ENCODE measurements at regions not wholly inside any gene's neighbourhood (a gene's known extent, or its start where the extent isn't known, plus 50 kb on each side); places are given as distances from the start of the nearest gene placed in this dataset.

DNA sequence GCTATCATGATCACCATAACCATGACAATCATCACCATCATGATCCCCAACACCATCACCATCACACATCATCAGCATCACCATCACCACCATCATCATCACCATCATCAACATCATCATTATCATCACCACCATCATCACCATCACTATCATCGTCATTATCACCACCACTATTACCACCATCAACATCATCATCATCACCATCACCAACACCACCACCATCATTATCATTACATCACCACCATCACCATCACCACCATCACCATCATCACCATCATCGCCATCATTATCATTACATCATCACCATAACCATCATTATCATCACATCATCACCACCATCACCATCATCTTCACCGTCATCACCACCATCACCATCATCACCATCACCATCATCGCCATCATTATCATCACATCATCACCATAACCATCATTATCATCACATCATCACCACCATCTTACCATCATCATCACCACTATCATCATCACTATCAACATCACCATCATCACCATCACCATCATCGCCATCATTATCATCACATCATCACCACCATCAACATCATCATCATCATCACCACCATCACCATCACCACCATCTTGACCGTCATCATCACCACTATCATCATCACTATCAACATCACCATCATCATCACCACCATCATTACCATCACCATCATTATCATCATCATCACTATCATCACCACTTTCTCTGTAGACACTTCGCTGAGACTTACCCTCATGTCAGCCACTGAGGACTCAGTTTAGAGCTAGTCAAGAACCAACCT lies 366.0 kb downstream of the C16orf95 start (continued):
- TF ChIP-seq, protein P1, sequence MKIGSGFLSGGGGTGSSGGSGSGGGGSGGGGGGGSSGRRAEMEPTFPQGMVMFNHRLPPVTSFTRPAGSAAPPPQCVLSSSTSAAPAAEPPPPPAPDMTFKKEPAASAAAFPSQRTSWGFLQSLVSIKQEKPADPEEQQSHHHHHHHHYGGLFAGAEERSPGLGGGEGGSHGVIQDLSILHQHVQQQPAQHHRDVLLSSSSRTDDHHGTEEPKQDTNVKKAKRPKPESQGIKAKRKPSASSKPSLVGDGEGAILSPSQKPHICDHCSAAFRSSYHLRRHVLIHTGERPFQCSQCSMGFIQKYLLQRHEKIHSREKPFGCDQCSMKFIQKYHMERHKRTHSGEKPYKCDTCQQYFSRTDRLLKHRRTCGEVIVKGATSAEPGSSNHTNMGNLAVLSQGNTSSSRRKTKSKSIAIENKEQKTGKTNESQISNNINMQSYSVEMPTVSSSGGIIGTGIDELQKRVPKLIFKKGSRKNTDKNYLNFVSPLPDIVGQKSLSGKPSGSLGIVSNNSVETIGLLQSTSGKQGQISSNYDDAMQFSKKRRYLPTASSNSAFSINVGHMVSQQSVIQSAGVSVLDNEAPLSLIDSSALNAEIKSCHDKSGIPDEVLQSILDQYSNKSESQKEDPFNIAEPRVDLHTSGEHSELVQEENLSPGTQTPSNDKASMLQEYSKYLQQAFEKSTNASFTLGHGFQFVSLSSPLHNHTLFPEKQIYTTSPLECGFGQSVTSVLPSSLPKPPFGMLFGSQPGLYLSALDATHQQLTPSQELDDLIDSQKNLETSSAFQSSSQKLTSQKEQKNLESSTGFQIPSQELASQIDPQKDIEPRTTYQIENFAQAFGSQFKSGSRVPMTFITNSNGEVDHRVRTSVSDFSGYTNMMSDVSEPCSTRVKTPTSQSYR (CRISPR knock-in tag; IDR thresholded peaks at IDR 0.05) = no peak
- TF ChIP-seq NFE2L1 (CRISPR knock-in tag; IDR thresholded peaks at IDR 0.05) = no peak
- TF ChIP-seq, protein P2, sequence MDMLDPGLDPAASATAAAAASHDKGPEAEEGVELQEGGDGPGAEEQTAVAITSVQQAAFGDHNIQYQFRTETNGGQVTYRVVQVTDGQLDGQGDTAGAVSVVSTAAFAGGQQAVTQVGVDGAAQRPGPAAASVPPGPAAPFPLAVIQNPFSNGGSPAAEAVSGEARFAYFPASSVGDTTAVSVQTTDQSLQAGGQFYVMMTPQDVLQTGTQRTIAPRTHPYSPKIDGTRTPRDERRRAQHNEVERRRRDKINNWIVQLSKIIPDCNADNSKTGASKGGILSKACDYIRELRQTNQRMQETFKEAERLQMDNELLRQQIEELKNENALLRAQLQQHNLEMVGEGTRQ (CRISPR knock-in tag; IDR thresholded peaks at IDR 0.05) = no peak
- TF ChIP-seq FOXP1 (CRISPR knock-in tag; IDR thresholded peaks at IDR 0.05; ENCODE audit: borderline replicate concordance) = no peak
- TF ChIP-seq TP53 (CRISPR knock-in tag; IDR thresholded peaks at IDR 0.05) = no peak
- no peak for TF ChIP-seq FOXK1 (CRISPR knock-in tag; IDR thresholded peaks at IDR 0.05)
- TF ChIP-seq EMX1 (CRISPR knock-in tag; IDR thresholded peaks at IDR 0.05) = no peak
- no peak for TF ChIP-seq SP1 (CRISPR knock-in tag; conservative IDR thresholded peaks at IDR 0.05)

DNA sequence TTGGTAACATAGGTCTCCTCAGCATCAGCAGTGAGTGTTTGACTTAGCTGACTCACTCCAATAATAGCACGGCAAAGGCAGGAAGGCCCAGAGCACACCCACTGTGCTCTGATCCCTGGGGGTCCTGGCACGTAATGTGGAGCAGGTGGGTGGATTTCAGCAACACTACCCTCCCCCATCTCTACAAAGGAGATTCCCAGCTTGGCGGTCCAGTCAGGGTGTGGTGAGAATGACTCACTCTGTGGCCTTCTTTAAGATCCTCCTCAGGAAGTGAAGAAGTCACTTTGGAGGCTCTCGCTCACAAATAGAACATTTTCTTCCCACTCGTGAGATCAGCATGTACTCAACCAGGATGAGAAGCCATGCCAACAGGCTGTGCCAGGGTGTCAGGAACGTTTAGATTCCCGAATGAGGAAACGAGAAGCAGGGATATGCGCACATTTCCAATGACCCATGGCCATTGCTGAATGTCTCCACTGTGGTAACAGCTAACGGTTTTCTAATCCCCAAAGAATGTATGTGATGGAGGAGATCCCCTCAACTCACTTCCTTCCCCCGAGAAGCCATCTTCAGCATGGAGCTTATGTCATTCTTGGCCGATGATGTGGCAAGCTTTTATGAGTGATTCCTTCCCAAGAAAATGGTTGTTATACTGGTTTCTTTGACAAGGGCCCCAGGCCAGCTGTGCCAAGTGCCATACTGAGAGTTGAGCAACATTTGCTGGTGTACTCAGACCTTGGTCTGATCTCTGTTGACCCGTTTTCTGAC lies 365.2 kb downstream of the C16orf95 start:
- POLR2A ChIA-PET = no interaction called here
- Mint-ChIP-seq H3K4me3 (no peak overlapping the region), H3K27ac (no peak overlapping the region), H3K4me1 (peaks cover 8% of the 10 kb centered on the region), H3K36me3 (peaks cover 4% of the 10 kb centered on the region; the same call in 1 of the 2 replicates), H3K27me3 (ENCODE audit: low read depth) (no peaks in the 10 kb centered on the region), H3K9me3 (no peaks in the 10 kb centered on the region; the same call in 1 of the 2 replicates)
- TF ChIP-seq ZNF138 (CRISPR knock-in tag; conservative IDR thresholded peaks at IDR 0.05) = no peak
- TF ChIP-seq, protein P1 (CRISPR knock-in tag; IDR thresholded peaks at IDR 0.05) = no peak
- no peak for TF ChIP-seq JAZF1 (CRISPR knock-in tag; IDR thresholded peaks at IDR 0.05)
- TF ChIP-seq CBFB (CRISPR knock-in tag; IDR thresholded peaks at IDR 0.05; ENCODE audit: low read depth) = no peak
- no peak for TF ChIP-seq ZNF232 (CRISPR knock-in tag; IDR thresholded peaks at IDR 0.05)
- TF ChIP-seq FOXK1 (CRISPR knock-in tag; IDR thresholded peaks at IDR 0.05) = no peak
- TF ChIP-seq, protein P3, sequence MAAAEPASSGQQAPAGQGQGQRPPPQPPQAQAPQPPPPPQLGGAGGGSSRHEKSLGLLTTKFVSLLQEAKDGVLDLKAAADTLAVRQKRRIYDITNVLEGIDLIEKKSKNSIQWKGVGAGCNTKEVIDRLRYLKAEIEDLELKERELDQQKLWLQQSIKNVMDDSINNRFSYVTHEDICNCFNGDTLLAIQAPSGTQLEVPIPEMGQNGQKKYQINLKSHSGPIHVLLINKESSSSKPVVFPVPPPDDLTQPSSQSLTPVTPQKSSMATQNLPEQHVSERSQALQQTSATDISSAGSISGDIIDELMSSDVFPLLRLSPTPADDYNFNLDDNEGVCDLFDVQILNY (CRISPR knock-in tag; IDR thresholded peaks at IDR 0.05) = no peak
- no peak for TF ChIP-seq HMGA2 (CRISPR knock-in tag; IDR thresholded peaks at IDR 0.05)
- TF ChIP-seq NFYB (CRISPR knock-in tag; conservative IDR thresholded peaks at IDR 0.05; ENCODE audit: low read depth) = no peak
- TF ChIP-seq, protein P4, sequence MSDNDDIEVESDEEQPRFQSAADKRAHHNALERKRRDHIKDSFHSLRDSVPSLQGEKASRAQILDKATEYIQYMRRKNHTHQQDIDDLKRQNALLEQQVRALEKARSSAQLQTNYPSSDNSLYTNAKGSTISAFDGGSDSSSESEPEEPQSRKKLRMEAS (CRISPR knock-in tag; IDR thresholded peaks at IDR 0.05) = no peak
- no peak for TF ChIP-seq TEAD4 (CRISPR knock-in tag; IDR thresholded peaks at IDR 0.05)
- TF ChIP-seq ZNF423 (CRISPR knock-in tag; IDR thresholded peaks at IDR 0.05) = no peak
- TF ChIP-seq RORB (CRISPR knock-in tag; IDR thresholded peaks at IDR 0.05) = no peak
- TF ChIP-seq ZNF317 (CRISPR knock-in tag; IDR thresholded peaks at IDR 0.05; ENCODE audit: borderline replicate concordance, low read depth) = no peak
- no peak for TF ChIP-seq NR3C1 (CRISPR knock-in tag; conservative IDR thresholded peaks at IDR 0.05; ENCODE audit: low read depth)
- TF ChIP-seq, protein P2 (CRISPR knock-in tag; IDR thresholded peaks at IDR 0.05) = no peak
- no peak for TF ChIP-seq CREM (CRISPR knock-in tag; IDR thresholded peaks at IDR 0.05)
- ATAC-seq = no peak
- CTCF ChIA-PET = interaction anchor here (1.7 kb wide), 1 partner anchor 34 kb away, joined by 5 read pairs; no protein-coding TSS in a partner anchor
- no peak for DNase-seq (ENCODE audit: low spot score)
